ENCODE measurements at regions not wholly inside any gene's neighbourhood (a gene's known extent, or its start where the extent isn't known, plus 50 kb on each side); places are given as distances from the start of the nearest gene placed in this dataset.

DNA sequence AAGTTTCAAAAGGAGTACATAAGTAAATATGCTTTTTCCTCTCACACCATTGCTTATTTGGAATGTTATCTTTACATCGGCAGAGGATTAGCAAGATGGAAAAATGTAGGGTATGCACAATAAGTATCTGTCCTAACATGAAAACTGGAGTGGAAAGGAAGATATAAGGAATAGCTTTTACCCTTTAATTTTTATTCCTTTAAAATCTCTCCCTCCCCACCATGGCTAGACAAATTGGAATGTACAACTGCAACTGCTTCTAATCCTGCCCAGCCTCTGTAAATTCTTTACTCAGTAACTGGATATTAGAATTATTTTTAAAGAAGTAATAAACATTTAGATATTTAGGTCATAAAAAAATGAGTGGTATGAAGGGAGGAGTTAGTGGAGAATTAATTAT, 171.5 kb downstream of the PCDH18 start:
- TF ChIP-seq, protein P1, sequence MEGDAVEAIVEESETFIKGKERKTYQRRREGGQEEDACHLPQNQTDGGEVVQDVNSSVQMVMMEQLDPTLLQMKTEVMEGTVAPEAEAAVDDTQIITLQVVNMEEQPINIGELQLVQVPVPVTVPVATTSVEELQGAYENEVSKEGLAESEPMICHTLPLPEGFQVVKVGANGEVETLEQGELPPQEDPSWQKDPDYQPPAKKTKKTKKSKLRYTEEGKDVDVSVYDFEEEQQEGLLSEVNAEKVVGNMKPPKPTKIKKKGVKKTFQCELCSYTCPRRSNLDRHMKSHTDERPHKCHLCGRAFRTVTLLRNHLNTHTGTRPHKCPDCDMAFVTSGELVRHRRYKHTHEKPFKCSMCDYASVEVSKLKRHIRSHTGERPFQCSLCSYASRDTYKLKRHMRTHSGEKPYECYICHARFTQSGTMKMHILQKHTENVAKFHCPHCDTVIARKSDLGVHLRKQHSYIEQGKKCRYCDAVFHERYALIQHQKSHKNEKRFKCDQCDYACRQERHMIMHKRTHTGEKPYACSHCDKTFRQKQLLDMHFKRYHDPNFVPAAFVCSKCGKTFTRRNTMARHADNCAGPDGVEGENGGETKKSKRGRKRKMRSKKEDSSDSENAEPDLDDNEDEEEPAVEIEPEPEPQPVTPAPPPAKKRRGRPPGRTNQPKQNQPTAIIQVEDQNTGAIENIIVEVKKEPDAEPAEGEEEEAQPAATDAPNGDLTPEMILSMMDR (conservative IDR thresholded peaks at IDR 0.05; ENCODE audit: low read depth, low read length): no peak
- TF ChIP-seq POLR2A (IDR thresholded peaks at IDR 0.05; ENCODE audit: low read depth, low read length): no peak
- no peak for TF ChIP-seq FOS (IDR thresholded peaks at IDR 0.05; ENCODE audit: low read depth, low read length)
- no peak for TF ChIP-seq MAZ (IDR thresholded peaks at IDR 0.05; ENCODE audit: borderline replicate concordance, low read depth, low read length)
- TF ChIP-seq BHLHE40 (IDR thresholded peaks at IDR 0.05; ENCODE audit: low read depth, low read length): no peak
- TF ChIP-seq RCOR1 (IDR thresholded peaks at IDR 0.05; ENCODE audit: insufficient replicate concordance, low read length): no peak
- no peak for TF ChIP-seq RAD21 (IDR thresholded peaks at IDR 0.05; ENCODE audit: low read length)
- TF ChIP-seq CEBPB (IDR thresholded peaks at IDR 0.05; ENCODE audit: low read depth, low read length): no peak
- no peak for TF ChIP-seq SMC3 (IDR thresholded peaks at IDR 0.05; ENCODE audit: low read depth, low read length)

All from IMR-90 (cell line).